ENCODE measurements at regions not wholly inside any gene's neighbourhood (a gene's known extent, or its start where the extent isn't known, plus 50 kb on each side); places are given as distances from the start of the nearest gene placed in this dataset.

GRCh38 chr4:170389411-170389810 lies 299.7 kb upstream of the AADAT start:
- Histone ChIP-seq H3K4me1 (no peaks in the 10 kb centered on the region), H3K36me3 (ENCODE audit: low read depth, missing control alignments) (no peaks in the 10 kb centered on the region), H3K27ac (no peak overlapping the region), H3K4me3 (no peak overlapping the region), H3K27me3 (no peaks in the 10 kb centered on the region), H3K9me3 (no peaks in the 10 kb centered on the region)
- DNase-seq: no peak
- no peak for TF ChIP-seq CTCF (IDR thresholded peaks at IDR 0.05)
- WGBS, 2 donors: 49% methylated on average over 5 of the region's 5 CpGs
- intact Hi-C loops (cut with DNase I; ENCODE audit: low total_unique reads): no loop called here

DNA sequence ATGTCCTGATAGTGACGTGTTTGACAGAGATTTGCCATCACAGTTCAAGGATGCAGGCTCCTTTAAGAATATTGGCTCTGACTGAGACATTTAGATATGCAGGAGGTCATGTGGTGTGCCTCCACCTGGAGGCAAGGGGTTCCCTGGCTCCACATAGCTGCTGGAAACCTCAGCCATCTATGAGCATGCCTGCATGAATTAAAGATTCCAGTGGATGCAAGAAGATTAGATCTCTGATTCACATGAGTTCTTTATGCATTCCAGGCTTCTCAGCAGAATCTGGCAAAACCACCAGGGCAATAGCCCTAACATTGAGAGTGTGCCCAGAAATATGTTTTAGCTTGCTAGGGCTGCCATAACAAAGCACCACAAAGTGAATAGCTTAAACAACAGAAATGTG lies 298.5 kb upstream of the AADAT start:
- WGBS, 2 donors: 80 to 90% methylated on average over 1 of the region's 1 CpG
- no peaks in the 10 kb centered on the region for H3K36me3 ChIP-seq (ENCODE audit: low read depth, missing control alignments)
- H3K4me3 ChIP-seq: no peak overlapping the region
- no peak for DNase-seq
- no peak overlapping the region for H3K27ac ChIP-seq
- H3K27me3 ChIP-seq: no peaks in the 10 kb centered on the region
- H3K9me3 ChIP-seq: no peaks in the 10 kb centered on the region
- intact Hi-C loops (cut with DNase I; ENCODE audit: low total_unique reads): no loop called here
- H3K4me1 ChIP-seq: no peaks in the 10 kb centered on the region
- no peak for TF ChIP-seq CTCF (IDR thresholded peaks at IDR 0.05)
- no peak for TF ChIP-seq POLR2A (IDR thresholded peaks at IDR 0.05)

- intact Hi-C loops (cut with DNase I; ENCODE audit: low total_unique reads): no loop called here
- no peaks in the 10 kb centered on the region for H3K4me1 ChIP-seq
- 74 to 89% methylated on average over 2 of the region's 2 CpGs for WGBS, 2 donors
- no peaks in the 10 kb centered on the region for H3K36me3 ChIP-seq (ENCODE audit: low read depth, missing control alignments)
- no peak for DNase-seq
- no peaks in the 10 kb centered on the region for H3K27me3 ChIP-seq
- H3K27ac ChIP-seq: no peak overlapping the region
- no peak for TF ChIP-seq POLR2A (IDR thresholded peaks at IDR 0.05)
- H3K4me3 ChIP-seq: no peak overlapping the region
- H3K9me3 ChIP-seq: no peaks in the 10 kb centered on the region
Observed at GRCh38 chr4:170386971-170387370, 297.2 kb upstream of the AADAT start.

DNA sequence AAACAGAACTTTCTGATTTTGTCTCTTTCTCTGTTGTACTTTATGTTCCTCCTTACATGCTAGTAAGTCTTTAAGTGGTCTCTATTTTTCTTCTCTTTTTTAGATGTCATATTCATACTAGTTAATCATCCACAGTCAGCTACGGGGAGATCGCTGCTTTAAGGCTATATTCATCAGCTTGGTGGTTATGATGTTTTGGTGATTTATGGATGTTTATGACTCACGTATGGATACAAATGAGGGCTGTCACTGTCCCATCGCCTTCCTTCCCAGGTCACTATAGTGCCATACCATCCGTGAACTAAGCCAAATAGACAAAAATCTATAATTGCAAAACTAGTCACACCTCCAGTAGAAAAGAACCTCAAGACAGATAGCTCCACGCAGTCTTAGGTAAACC lies 296.8 kb upstream of the AADAT start:
- Histone ChIP-seq H3K27me3 (no peaks in the 10 kb centered on the region), H3K4me3 (no peak overlapping the region), H3K27ac (no peak overlapping the region), H3K9me3 (no peaks in the 10 kb centered on the region), H3K4me1 (no peaks in the 10 kb centered on the region), H3K36me3 (ENCODE audit: low read depth, missing control alignments) (no peaks in the 10 kb centered on the region)
- intact Hi-C loops (cut with DNase I; ENCODE audit: low total_unique reads): no loop called here
- DNase-seq: no peak
- 76 to 79% methylated on average over 6 of the region's 6 CpGs for WGBS, 2 donors
- no peak for TF ChIP-seq CTCF (IDR thresholded peaks at IDR 0.05)
- TF ChIP-seq POLR2A (IDR thresholded peaks at IDR 0.05): no peak

GRCh38 chr4:170374770-170375169 lies 285.0 kb upstream of the AADAT start:
- H3K9me3 ChIP-seq: no peaks in the 10 kb centered on the region
- no peak overlapping the region for H3K27ac ChIP-seq
- 78 to 83% methylated on average over 3 of the region's 3 CpGs for WGBS, 2 donors
- no peaks in the 10 kb centered on the region for H3K36me3 ChIP-seq (ENCODE audit: low read depth, missing control alignments)
- H3K4me3 ChIP-seq: no peak overlapping the region
- TF ChIP-seq POLR2A (IDR thresholded peaks at IDR 0.05) (no peak), CTCF (IDR thresholded peaks at IDR 0.05) (peak; percentile 23 to 62 (median 35))
- H3K27me3 ChIP-seq: no peaks in the 10 kb centered on the region
- H3K4me1 ChIP-seq: no peaks in the 10 kb centered on the region
- intact Hi-C loops (cut with DNase I; ENCODE audit: low total_unique reads): no loop called here
- DNase-seq: peak; percentile 38

Measured in testis (tissue), 2 donors.